ENCODE measurements at regions not wholly inside any gene's neighbourhood (a gene's known extent, or its start where the extent isn't known, plus 50 kb on each side); places are given as distances from the start of the nearest gene placed in this dataset.

- DNase-seq (no peak), ATAC-seq (ENCODE audit: low FRiP score in 2 of 2) (no peak)
- no peaks in the 10 kb centered on the region for H3K9me3 ChIP-seq
- TF ChIP-seq POLR2AphosphoS5 (IDR thresholded peaks at IDR 0.05) (no peak), POLR2A (IDR thresholded peaks at IDR 0.05) (no peak), CTCF (IDR thresholded peaks at IDR 0.05) (no peak), EP300 (IDR thresholded peaks at IDR 0.05) (no peak)
- H3K27ac ChIP-seq: no peak overlapping the region
- 74 to 85% methylated on average over 5 of the region's 5 CpGs for WGBS, 2 donors
- no peak overlapping the region for H3K4me3 ChIP-seq
- no peaks in the 10 kb centered on the region for H3K36me3 ChIP-seq
- H3K27me3 ChIP-seq: no peaks in the 10 kb centered on the region
- no peaks in the 10 kb centered on the region for H3K4me1 ChIP-seq
Observed at GRCh38 chr22:34917239-34917638, 148.7 kb upstream of the ISX start.

DNA sequence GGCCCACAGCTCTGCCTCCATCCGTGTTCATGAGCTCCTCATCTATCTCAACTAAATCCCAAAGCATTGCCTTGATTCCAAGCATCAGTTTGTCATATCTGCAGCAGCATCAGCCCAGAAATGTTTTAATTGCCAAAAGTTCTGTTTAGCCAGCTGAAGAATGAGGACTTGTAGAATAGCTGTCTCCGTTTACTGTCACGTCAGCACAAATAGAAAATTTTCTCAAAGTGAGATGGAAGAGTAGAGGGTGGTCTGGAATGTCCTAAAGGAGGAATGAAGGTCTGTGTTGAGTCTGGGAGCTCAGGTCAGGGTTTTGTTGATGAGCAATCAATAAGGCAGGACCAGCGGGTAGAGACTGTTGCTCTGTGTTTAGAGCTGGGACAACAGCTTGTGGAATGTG is 134.9 kb upstream of the ISX start:
- 76 to 79% methylated on average over 4 of the region's 4 CpGs for WGBS, 2 donors
- no peaks in the 10 kb centered on the region for H3K9me3 ChIP-seq
- DNase-seq (no peak), ATAC-seq (ENCODE audit: low FRiP score in 2 of 2) (no peak)
- no peaks in the 10 kb centered on the region for H3K4me1 ChIP-seq
- no peaks in the 10 kb centered on the region for H3K36me3 ChIP-seq
- no peak overlapping the region for H3K27ac ChIP-seq
- H3K27me3 ChIP-seq: no peaks in the 10 kb centered on the region
- H3K4me3 ChIP-seq: no peak overlapping the region
- TF ChIP-seq POLR2A (IDR thresholded peaks at IDR 0.05): no peak
- TF ChIP-seq EP300 (IDR thresholded peaks at IDR 0.05): no peak
- TF ChIP-seq POLR2AphosphoS5 (IDR thresholded peaks at IDR 0.05): no peak
- TF ChIP-seq CTCF (IDR thresholded peaks at IDR 0.05): no peak

- Histone ChIP-seq H3K4me3 (no peak overlapping the region), H3K4me1 (no peaks in the 10 kb centered on the region), H3K36me3 (no peaks in the 10 kb centered on the region), H3K27me3 (no peaks in the 10 kb centered on the region), H3K27ac (no peak overlapping the region), H3K9me3 (peaks cover 0 to 6% (median 2%) of the 10 kb centered on the region in 4 donors)
- 70 to 79% methylated on average over 5 of the region's 5 CpGs for WGBS, 2 donors
- DNase-seq: no peak
- no peak for TF ChIP-seq POLR2AphosphoS5 (IDR thresholded peaks at IDR 0.05)
- TF ChIP-seq EP300 (IDR thresholded peaks at IDR 0.05): no peak
- no peak for TF ChIP-seq CTCF (IDR thresholded peaks at IDR 0.05)
- TF ChIP-seq POLR2A (IDR thresholded peaks at IDR 0.05): no peak
- ATAC-seq (ENCODE audit: low FRiP score in 2 of 2): no peak
Observed at GRCh38 chr22:34934261-34934660, 131.7 kb upstream of the ISX start.

DNA sequence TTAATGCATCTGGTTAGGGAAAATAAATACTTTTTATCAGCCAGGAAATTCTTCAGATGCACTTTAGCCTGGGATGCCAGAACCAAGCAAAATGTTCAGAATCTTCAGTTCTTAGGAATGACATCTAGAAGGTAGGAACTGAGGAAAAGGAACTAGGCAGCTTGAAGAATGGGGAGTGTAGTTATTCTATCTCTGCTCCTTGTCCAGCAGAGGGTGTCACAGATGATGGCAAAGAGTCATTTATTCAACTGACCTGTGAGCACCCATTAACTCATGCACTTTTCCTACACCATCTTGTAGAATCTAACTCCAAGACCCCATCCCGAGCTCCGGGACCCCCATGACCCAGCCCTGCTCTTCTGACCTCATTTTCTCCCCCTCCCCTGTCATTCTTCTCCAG is 122.1 kb upstream of the ISX start:
- DNase-seq (no peak), ATAC-seq (ENCODE audit: low FRiP score in 2 of 2) (no peak)
- Histone ChIP-seq H3K27ac (no peak overlapping the region), H3K36me3 (no peaks in the 10 kb centered on the region), H3K9me3 (peaks cover 0 to 6% (median 0%) of the 10 kb centered on the region in 4 donors), H3K27me3 (no peaks in the 10 kb centered on the region), H3K4me1 (no peaks in the 10 kb centered on the region), H3K4me3 (no peak overlapping the region)
- TF ChIP-seq EP300 (IDR thresholded peaks at IDR 0.05) (no peak), CTCF (IDR thresholded peaks at IDR 0.05) (no peak), POLR2AphosphoS5 (IDR thresholded peaks at IDR 0.05) (no peak), POLR2A (IDR thresholded peaks at IDR 0.05) (no peak)
- WGBS, 2 donors: 79 to 85% methylated on average over 2 of the region's 2 CpGs

DNA sequence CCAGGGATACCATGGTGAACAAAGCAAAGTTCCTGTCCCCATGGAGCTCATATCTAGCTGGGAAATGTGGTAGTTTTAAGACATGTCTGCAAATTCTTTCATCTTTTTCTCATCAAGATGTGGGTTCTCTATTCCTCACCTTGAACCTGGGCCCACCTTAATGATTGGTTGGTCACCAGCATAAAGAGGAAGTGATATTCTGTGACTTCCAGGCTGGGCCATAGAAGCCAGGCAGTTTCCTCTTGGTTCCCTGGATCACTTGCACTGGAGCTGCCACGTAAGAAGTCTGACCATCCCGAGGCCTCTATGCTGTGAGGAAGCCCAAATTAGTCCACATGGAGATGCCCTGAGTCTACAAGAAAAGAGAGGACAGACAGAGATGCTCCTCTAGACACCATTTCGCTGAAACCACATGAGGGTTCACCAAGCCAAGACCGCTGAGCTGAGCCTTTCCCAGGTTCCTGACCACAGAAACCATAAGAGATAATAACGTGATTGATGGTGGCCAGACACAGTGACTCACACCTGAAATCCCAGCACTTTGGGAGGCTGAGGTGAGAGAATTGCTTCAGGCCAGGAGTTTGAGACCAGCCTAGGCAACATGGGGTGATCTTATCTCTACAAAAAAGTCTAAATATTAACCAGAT is 119.5 kb upstream of the ISX start:
- 74 to 90% methylated on average over 5 of the region's 5 CpGs for WGBS, 2 donors
- DNase-seq: no peak
- no peak for TF ChIP-seq CTCF (IDR thresholded peaks at IDR 0.05)
- no peak for TF ChIP-seq POLR2A (IDR thresholded peaks at IDR 0.05)
- no peak for TF ChIP-seq POLR2AphosphoS5 (IDR thresholded peaks at IDR 0.05)
- TF ChIP-seq EP300 (IDR thresholded peaks at IDR 0.05): no peak
- H3K4me1 ChIP-seq: no peaks in the 10 kb centered on the region
- H3K36me3 ChIP-seq: no peaks in the 10 kb centered on the region
- H3K27me3 ChIP-seq: no peaks in the 10 kb centered on the region
- H3K27ac ChIP-seq: no peak overlapping the region
- no peak for ATAC-seq (ENCODE audit: low FRiP score in 2 of 2)
- no peak overlapping the region for H3K4me3 ChIP-seq
- peaks cover 0 to 2% (median 0%) of the 10 kb centered on the region in 4 donors for H3K9me3 ChIP-seq

Data from upper lobe of left lung (tissue), 6 donors.